GM08714 (cell line): ENCODE measurements at regions not wholly inside any gene's neighbourhood (a gene's known extent, or its start where the extent isn't known, plus 50 kb on each side); places are given as distances from the start of the nearest gene placed in this dataset.

ENCODE experiments used
- H3K4me3 ChIP-seq: fragments of 200-500 bp; sonication (Bioruptor generic); 2 replicates; pipeline ENCODE4 v1.5.1; 2014; ENCODE audit warnings: mild to moderate bottlenecking, low read length, inconsistent platforms
- ZNF274 ChIP-seq: IDR thresholded peaks from 2 replicates; pipeline ENCODE4 v1.6.1; 2012; ENCODE audit warnings: mild to moderate bottlenecking, low read depth, low read length

- no peak overlapping the region for H3K4me3 ChIP-seq
- TF ChIP-seq ZNF274: no peak
These were observed 412.0 kb upstream of the NR2F2 start for GRCh38 chr15:95918525-95918924.

GRCh38 chr15:95919460-95919859, 411.0 kb upstream of the NR2F2 start:
- no peak for TF ChIP-seq ZNF274
- H3K4me3 ChIP-seq: no peak overlapping the region

- no peak overlapping the region for H3K4me3 ChIP-seq
- TF ChIP-seq ZNF274: no peak
These were observed 409.1 kb upstream of the NR2F2 start for GRCh38 chr15:95921404-95921803.

- H3K4me3 ChIP-seq: no peak overlapping the region
- no peak for TF ChIP-seq ZNF274
These were observed 408.1 kb upstream of the NR2F2 start for GRCh38 chr15:95922431-95922830.

GRCh38 chr15:95923792-95924191, 406.7 kb upstream of the NR2F2 start:
- no peak for TF ChIP-seq ZNF274
- no peak overlapping the region for H3K4me3 ChIP-seq

- TF ChIP-seq ZNF274: no peak
- H3K4me3 ChIP-seq: no peak overlapping the region
These were observed 401.7 kb upstream of the NR2F2 start for GRCh38 chr15:95928822-95929221.

GRCh38 chr15:95929232-95929846, 401.2 kb upstream of the NR2F2 start:
- no peak for TF ChIP-seq ZNF274
- H3K4me3 ChIP-seq: no peak overlapping the region; the same call in 1 of the 2 replicates

- no peak for TF ChIP-seq ZNF274
These were observed 399.7 kb upstream of the NR2F2 start for GRCh38 chr15:95930659-95931375.

GRCh38 chr15:95931619-95932018, 398.9 kb upstream of the NR2F2 start:
- no peak overlapping the region for H3K4me3 ChIP-seq
- no peak for TF ChIP-seq ZNF274

More at GRCh38 chr15:95930659-95931375, 399.7 kb upstream of the NR2F2 start:
- H3K4me3 ChIP-seq: no peak overlapping the region

GRCh38 chr15:95932141-95932540, 398.4 kb upstream of the NR2F2 start:
- H3K4me3 ChIP-seq: no peak overlapping the region
- no peak for TF ChIP-seq ZNF274

- TF ChIP-seq ZNF274: no peak
- H3K4me3 ChIP-seq: no peak overlapping the region
These were observed 397.8 kb upstream of the NR2F2 start for GRCh38 chr15:95932676-95933075.

- TF ChIP-seq ZNF274: no peak
- H3K4me3 ChIP-seq: no peak overlapping the region
These were observed 394.6 kb upstream of the NR2F2 start for GRCh38 chr15:95935852-95936251.

GRCh38 chr15:95937128-95937528, 393.4 kb upstream of the NR2F2 start:
- TF ChIP-seq ZNF274: no peak
- no peak overlapping the region for H3K4me3 ChIP-seq

- H3K4me3 ChIP-seq: no peak overlapping the region
- no peak for TF ChIP-seq ZNF274
These were observed 390.0 kb upstream of the NR2F2 start for GRCh38 chr15:95940431-95940985.

GRCh38 chr15:95944193-95944592, 386.3 kb upstream of the NR2F2 start:
- no peak for TF ChIP-seq ZNF274
- H3K4me3 ChIP-seq: no peak overlapping the region
